Endodermal cell (in vitro differentiated cells): ENCODE measurements at regions not wholly inside any gene's neighbourhood (a gene's known extent, or its start where the extent isn't known, plus 50 kb on each side); places are given as distances from the start of the nearest gene placed in this dataset.

Source experiments
- DNase-seq: peaks from one replicate; pipeline ENCODE4 v3.0.0-alpha.2; 2017
- H3K27ac ChIP-seq: 2 replicates; pipeline ENCODE4 v1.5.1; 2013; ENCODE audit warnings: mild to moderate bottlenecking, low read depth, low read length, moderate library complexity
- H3K27me3 ChIP-seq: 2 replicates; pipeline ENCODE4 v1.6.1; 2013; ENCODE audit warnings: mild to moderate bottlenecking, low read length, moderate library complexity; ENCODE audit not compliant: insufficient read depth, control insufficient read depth, poor library complexity, severe bottlenecking
- H3K36me3 ChIP-seq: 2 replicates; pipeline ENCODE4 v1.7.0; 2013; ENCODE audit warnings: mild to moderate bottlenecking, low read length, moderate library complexity; ENCODE audit not compliant: control insufficient read depth, insufficient read depth
- H3K4me1 ChIP-seq: one replicate; pipeline ENCODE4 v1.7.0; 2013; ENCODE audit warnings: low read length; ENCODE audit not compliant: control insufficient read depth, insufficient read depth
- H3K4me3 ChIP-seq: 2 replicates; pipeline ENCODE4 v1.5.1; 2013; ENCODE audit warnings: mild to moderate bottlenecking, low read length, moderate library complexity
- H3K9ac ChIP-seq: 2 replicates; pipeline ENCODE4 v1.6.1; 2013; ENCODE audit warnings: mild to moderate bottlenecking, low read length, moderate library complexity; ENCODE audit not compliant: poor library complexity, severe bottlenecking; ENCODE audit errors: extremely low read depth
- H3K9me3 ChIP-seq: 2 replicates; pipeline ENCODE4 v1.6.1; 2013; ENCODE audit warnings: mild to moderate bottlenecking, low read length, moderate library complexity; ENCODE audit not compliant: control insufficient read depth
- H3K27ac Mint-ChIP-seq: 2 replicates; pipeline ENCODE4 v1.8.0; 2020; ENCODE audit warnings: mixed read lengths
- H3K27me3 Mint-ChIP-seq: 2 replicates; pipeline ENCODE4 v1.8.0; 2021; ENCODE audit warnings: mild to moderate bottlenecking, mixed read lengths; ENCODE audit not compliant: insufficient read depth
- H3K36me3 Mint-ChIP-seq: 2 replicates; pipeline ENCODE4 v1.8.0; 2020; ENCODE audit warnings: low read depth, mixed read lengths
- H3K4me1 Mint-ChIP-seq: 2 replicates; pipeline ENCODE4 v1.8.0; 2020; ENCODE audit warnings: mixed read lengths
- H3K4me3 Mint-ChIP-seq: 2 replicates; pipeline ENCODE4 v1.8.0; 2020; ENCODE audit warnings: mild to moderate bottlenecking, moderate library complexity, mixed read lengths
- H3K9me3 Mint-ChIP-seq: 2 replicates; pipeline ENCODE4 v1.8.0; 2020; ENCODE audit warnings: mild to moderate bottlenecking, mixed read lengths
- CTCF ChIP-seq: fragments of 200-600 bp; sonication (generic); conservative IDR thresholded peaks from 2 replicates; pipeline ENCODE4 v1.5.0; 2021; ENCODE audit warnings: antibody characterized with exemption, mild to moderate bottlenecking
- WGBS, 2 experiments: methylation state at CpG; one replicate each; pipeline versions ENCODE4 v1.1.5 to v1.1.7; 2013; ENCODE audit warnings: missing lambda C conversion rate in 2 of 2, mixed read lengths in 1 of 2; ENCODE audit not compliant: insufficient coverage in 1 of 2, insufficient read length in 1 of 2; 5-methylcytosine and 5-hydroxymethylcytosine counted together

DNA sequence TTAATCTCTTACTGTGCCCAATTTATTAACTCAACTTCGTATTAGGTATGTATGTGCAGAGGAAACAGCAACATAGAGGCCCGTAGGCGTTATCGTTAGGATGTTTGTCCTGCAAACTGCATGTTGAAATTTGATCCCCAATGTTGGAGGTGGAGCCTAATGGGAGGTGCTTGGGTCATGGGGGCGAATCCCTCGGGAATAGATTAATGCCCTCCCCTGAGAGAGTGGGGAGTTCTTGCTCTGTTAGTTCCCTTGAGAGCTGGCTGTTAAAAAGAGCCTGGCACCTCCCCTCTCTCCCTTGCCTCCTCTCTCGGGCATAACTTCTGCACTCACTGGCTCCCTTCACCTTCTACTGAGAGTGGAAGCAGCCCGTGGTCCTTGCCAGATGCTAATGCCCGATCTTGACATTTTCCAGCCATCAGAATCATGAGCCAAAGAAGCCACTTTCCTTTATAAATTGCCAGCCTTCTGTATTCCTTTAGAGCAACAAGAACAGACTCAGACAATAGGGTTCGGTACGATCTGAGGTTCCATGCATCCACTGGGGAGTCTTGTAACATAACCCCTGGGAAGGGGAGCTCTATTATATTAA, 149.0 kb upstream of the RAB4A start:
- H3K9me3 ChIP-seq: no peaks in the 10 kb centered on the region
- DNase-seq: peak; percentile 57
- H3K9me3 Mint-ChIP-seq: peaks cover 2% of the 10 kb centered on the region
- H3K27me3 ChIP-seq: no peaks in the 10 kb centered on the region
- no peak overlapping the region for H3K27ac Mint-ChIP-seq
- WGBS, 2 experiments: 84 to 91% methylated on average over 7 to 11 of the region's 11 CpGs
- H3K36me3 ChIP-seq: no peaks in the 10 kb centered on the region
- no peak overlapping the region for H3K27ac ChIP-seq
- H3K4me1 ChIP-seq: no peaks in the 10 kb centered on the region
- H3K36me3 Mint-ChIP-seq: no peaks in the 10 kb centered on the region
- no peak overlapping the region for H3K4me3 ChIP-seq
- H3K4me3 Mint-ChIP-seq: no peak overlapping the region
- no peaks in the 10 kb centered on the region for H3K4me1 Mint-ChIP-seq
- no peak for TF ChIP-seq CTCF
- no peak overlapping the region for H3K9ac ChIP-seq
- H3K27me3 Mint-ChIP-seq: peaks cover 8% of the 10 kb centered on the region

DNA sequence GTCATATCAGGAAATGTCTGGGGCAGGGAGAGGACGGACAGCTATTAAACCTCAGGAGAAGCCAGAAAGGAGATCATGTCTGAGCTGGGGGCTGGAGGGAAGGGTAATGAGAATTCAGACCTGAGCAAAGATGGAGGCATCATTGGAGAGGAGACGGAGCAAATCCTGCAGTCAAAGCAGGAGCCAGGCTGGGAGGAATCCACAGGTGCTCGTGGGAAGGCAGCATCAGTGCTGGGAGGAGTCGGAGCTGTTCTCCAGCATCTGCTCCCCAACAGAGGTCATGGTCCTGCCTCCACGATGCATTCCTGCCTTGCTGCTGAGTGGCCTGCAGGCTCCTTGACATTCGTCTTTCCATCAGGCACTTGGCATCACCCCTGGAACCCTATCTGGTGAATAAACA, 148.3 kb upstream of the RAB4A start:
- Histone ChIP-seq H3K4me1 (no peaks in the 10 kb centered on the region), H3K9me3 (no peaks in the 10 kb centered on the region), H3K27me3 (no peaks in the 10 kb centered on the region), H3K36me3 (no peaks in the 10 kb centered on the region), H3K4me3 (no peak overlapping the region), H3K27ac (no peak overlapping the region), H3K9ac (no peak overlapping the region)
- no peak overlapping the region for H3K4me3 Mint-ChIP-seq
- H3K9me3 Mint-ChIP-seq: peaks cover 2% of the 10 kb centered on the region
- WGBS, 2 experiments: 92 to 100% methylated on average over 4 to 6 of the region's 6 CpGs
- H3K36me3 Mint-ChIP-seq: no peaks in the 10 kb centered on the region
- no peak overlapping the region for H3K27ac Mint-ChIP-seq
- peaks cover 8% of the 10 kb centered on the region for H3K27me3 Mint-ChIP-seq
- H3K4me1 Mint-ChIP-seq: no peaks in the 10 kb centered on the region
- no peak for TF ChIP-seq CTCF
- DNase-seq: no peak

- 100% methylated on average over 1 of the region's 1 CpG for WGBS, 2 experiments
- no peak for TF ChIP-seq CTCF
- peaks cover 3% of the 10 kb centered on the region for H3K4me1 Mint-ChIP-seq
- no peaks in the 10 kb centered on the region for H3K4me1 ChIP-seq
- H3K4me3 ChIP-seq: no peak overlapping the region
- no peak overlapping the region for H3K27ac Mint-ChIP-seq
- no peaks in the 10 kb centered on the region for H3K36me3 ChIP-seq
- peaks cover 5% of the 10 kb centered on the region for H3K27me3 Mint-ChIP-seq
- no peak overlapping the region for H3K27ac ChIP-seq
- no peak overlapping the region for H3K9ac ChIP-seq
- H3K9me3 Mint-ChIP-seq: peaks cover 2% of the 10 kb centered on the region
- H3K4me3 Mint-ChIP-seq: no peak overlapping the region
- no peaks in the 10 kb centered on the region for H3K9me3 ChIP-seq
- no peak for DNase-seq
- no peaks in the 10 kb centered on the region for H3K36me3 Mint-ChIP-seq
- no peaks in the 10 kb centered on the region for H3K27me3 ChIP-seq
Measured at GRCh38 chr1:229124116-229124515, 146.8 kb upstream of the RAB4A start.
